ENCODE measurements at regions not wholly inside any gene's neighbourhood (a gene's known extent, or its start where the extent isn't known, plus 50 kb on each side); places are given as distances from the start of the nearest gene placed in this dataset.

- Mint-ChIP-seq H3K27me3 (ENCODE audit: insufficient read depth) (no peaks in the 10 kb centered on the region), H3K9me3 (peaks cover 9% of the 10 kb centered on the region), H3K36me3 (ENCODE audit: low read depth) (no peaks in the 10 kb centered on the region), H3K27ac (no peak overlapping the region), H3K4me1 (ENCODE audit: low read depth) (no peaks in the 10 kb centered on the region), H3K4me3 (no peak overlapping the region)
- DNase-seq (ENCODE audit: low spot score) = no peak
- intact Hi-C loops (cut with micrococcal nuclease) = no loop called here
Observed at GRCh38 chr13:54949735-54950134, 1921.1 kb downstream of the OLFM4 start.

- intact Hi-C loops (cut with micrococcal nuclease) = no loop called here
- H3K36me3 Mint-ChIP-seq (ENCODE audit: low read depth) = no peaks in the 10 kb centered on the region
- no peak overlapping the region for H3K27ac Mint-ChIP-seq
- DNase-seq (ENCODE audit: low spot score) = no peak
- no peak overlapping the region for H3K4me3 Mint-ChIP-seq
- peaks cover 9% of the 10 kb centered on the region for H3K9me3 Mint-ChIP-seq
- no peaks in the 10 kb centered on the region for H3K4me1 Mint-ChIP-seq (ENCODE audit: low read depth)
- no peaks in the 10 kb centered on the region for H3K27me3 Mint-ChIP-seq (ENCODE audit: insufficient read depth)
Observed at GRCh38 chr13:54950546-54950945, 1921.9 kb downstream of the OLFM4 start.

GRCh38 chr13:54953786-54954185 is 1925.2 kb downstream of the OLFM4 start:
- Mint-ChIP-seq H3K9me3 (peaks cover 4% of the 10 kb centered on the region), H3K27me3 (ENCODE audit: insufficient read depth) (no peaks in the 10 kb centered on the region)
- intact Hi-C loops (cut with micrococcal nuclease) = no loop called here

GRCh38 chr13:54958781-54959180 is 1930.2 kb downstream of the OLFM4 start:
- no peak for DNase-seq (ENCODE audit: low spot score)
- H3K36me3 Mint-ChIP-seq (ENCODE audit: low read depth) = no peaks in the 10 kb centered on the region

More at GRCh38 chr13:54953786-54954185, 1925.2 kb downstream of the OLFM4 start:
- no peak overlapping the region for H3K4me3 Mint-ChIP-seq
- H3K27ac Mint-ChIP-seq = no peak overlapping the region
- H3K36me3 Mint-ChIP-seq (ENCODE audit: low read depth) = no peaks in the 10 kb centered on the region
- H3K4me1 Mint-ChIP-seq (ENCODE audit: low read depth) = no peaks in the 10 kb centered on the region
- no peak for DNase-seq (ENCODE audit: low spot score)

GRCh38 chr13:54965881-54966280 is 1937.3 kb downstream of the OLFM4 start:
- DNase-seq (ENCODE audit: low spot score) = no peak
- Mint-ChIP-seq H3K4me1 (ENCODE audit: low read depth) (no peaks in the 10 kb centered on the region), H3K4me3 (no peak overlapping the region), H3K27ac (no peak overlapping the region), H3K27me3 (ENCODE audit: insufficient read depth) (no peaks in the 10 kb centered on the region), H3K36me3 (ENCODE audit: low read depth) (no peaks in the 10 kb centered on the region), H3K9me3 (peaks cover 15% of the 10 kb centered on the region)
- intact Hi-C loops (cut with micrococcal nuclease) = no loop called here

More at GRCh38 chr13:54958781-54959180, 1930.2 kb downstream of the OLFM4 start:
- Mint-ChIP-seq H3K4me3 (no peak overlapping the region), H3K27ac (no peak overlapping the region), H3K27me3 (ENCODE audit: insufficient read depth) (no peaks in the 10 kb centered on the region), H3K9me3 (peaks cover 21% of the 10 kb centered on the region), H3K4me1 (ENCODE audit: low read depth) (no peaks in the 10 kb centered on the region)
- intact Hi-C loops (cut with micrococcal nuclease) = no loop called here

- no peaks in the 10 kb centered on the region for H3K36me3 Mint-ChIP-seq (ENCODE audit: low read depth)
- no peaks in the 10 kb centered on the region for H3K27me3 Mint-ChIP-seq (ENCODE audit: insufficient read depth)
- intact Hi-C loops (cut with micrococcal nuclease) = no loop called here
- H3K4me3 Mint-ChIP-seq = no peak overlapping the region
- DNase-seq (ENCODE audit: low spot score) = no peak
- H3K9me3 Mint-ChIP-seq = peaks cover 20% of the 10 kb centered on the region
- H3K4me1 Mint-ChIP-seq (ENCODE audit: low read depth) = no peaks in the 10 kb centered on the region
- H3K27ac Mint-ChIP-seq = no peak overlapping the region
Observed at GRCh38 chr13:54972838-54973237, 1944.2 kb downstream of the OLFM4 start.

- H3K27me3 Mint-ChIP-seq (ENCODE audit: insufficient read depth) = no peaks in the 10 kb centered on the region
- intact Hi-C loops (cut with micrococcal nuclease) = no loop called here
Observed at GRCh38 chr13:54975676-54976075, 1947.1 kb downstream of the OLFM4 start.

GRCh38 chr13:54980651-54981050 is 1952.0 kb downstream of the OLFM4 start:
- Mint-ChIP-seq H3K4me3 (no peak overlapping the region), H3K27me3 (ENCODE audit: insufficient read depth) (no peaks in the 10 kb centered on the region), H3K9me3 (peaks cover 11% of the 10 kb centered on the region), H3K4me1 (ENCODE audit: low read depth) (no peaks in the 10 kb centered on the region), H3K36me3 (ENCODE audit: low read depth) (no peaks in the 10 kb centered on the region), H3K27ac (no peak overlapping the region)
- intact Hi-C loops (cut with micrococcal nuclease) = no loop called here
- DNase-seq (ENCODE audit: low spot score) = no peak

More at GRCh38 chr13:54975676-54976075, 1947.1 kb downstream of the OLFM4 start:
- no peaks in the 10 kb centered on the region for H3K36me3 Mint-ChIP-seq (ENCODE audit: low read depth)
- peaks cover 12% of the 10 kb centered on the region for H3K9me3 Mint-ChIP-seq
- no peak overlapping the region for H3K27ac Mint-ChIP-seq
- no peak overlapping the region for H3K4me3 Mint-ChIP-seq
- no peak for DNase-seq (ENCODE audit: low spot score)
- no peaks in the 10 kb centered on the region for H3K4me1 Mint-ChIP-seq (ENCODE audit: low read depth)

- no peak for DNase-seq (ENCODE audit: low spot score)
- no peak overlapping the region for H3K27ac Mint-ChIP-seq
- H3K9me3 Mint-ChIP-seq = peaks cover 19% of the 10 kb centered on the region
- no peaks in the 10 kb centered on the region for H3K27me3 Mint-ChIP-seq (ENCODE audit: insufficient read depth)
- intact Hi-C loops (cut with micrococcal nuclease) = no loop called here
- no peaks in the 10 kb centered on the region for H3K4me1 Mint-ChIP-seq (ENCODE audit: low read depth)
- no peaks in the 10 kb centered on the region for H3K36me3 Mint-ChIP-seq (ENCODE audit: low read depth)
- no peak overlapping the region for H3K4me3 Mint-ChIP-seq
Observed at GRCh38 chr13:54989418-54989817, 1960.8 kb downstream of the OLFM4 start.

- intact Hi-C loops (cut with micrococcal nuclease) = no loop called here
- H3K4me1 Mint-ChIP-seq (ENCODE audit: low read depth) = no peaks in the 10 kb centered on the region
- no peak for DNase-seq (ENCODE audit: low spot score)
- H3K36me3 Mint-ChIP-seq (ENCODE audit: low read depth) = no peaks in the 10 kb centered on the region
- no peak overlapping the region for H3K27ac Mint-ChIP-seq
- H3K27me3 Mint-ChIP-seq (ENCODE audit: insufficient read depth) = no peaks in the 10 kb centered on the region
- peaks cover 7% of the 10 kb centered on the region for H3K9me3 Mint-ChIP-seq
- H3K4me3 Mint-ChIP-seq = no peak overlapping the region
Observed at GRCh38 chr13:54999399-54999907, 1970.8 kb downstream of the OLFM4 start.

- no peaks in the 10 kb centered on the region for H3K36me3 Mint-ChIP-seq (ENCODE audit: low read depth)
- intact Hi-C loops (cut with micrococcal nuclease) = no loop called here
- H3K27me3 Mint-ChIP-seq (ENCODE audit: insufficient read depth) = no peaks in the 10 kb centered on the region
- no peak overlapping the region for H3K27ac Mint-ChIP-seq
- no peaks in the 10 kb centered on the region for H3K4me1 Mint-ChIP-seq (ENCODE audit: low read depth)
- peaks cover 4% of the 10 kb centered on the region for H3K9me3 Mint-ChIP-seq
- H3K4me3 Mint-ChIP-seq = no peak overlapping the region
- no peak for DNase-seq (ENCODE audit: low spot score)
Observed at GRCh38 chr13:55000043-55000442, 1971.4 kb downstream of the OLFM4 start.

GRCh38 chr13:55000844-55001243 is 1972.2 kb downstream of the OLFM4 start:
- no peak overlapping the region for H3K27ac Mint-ChIP-seq
- peaks cover 3% of the 10 kb centered on the region for H3K9me3 Mint-ChIP-seq
- no peaks in the 10 kb centered on the region for H3K36me3 Mint-ChIP-seq (ENCODE audit: low read depth)
- H3K4me3 Mint-ChIP-seq = no peak overlapping the region
- no peaks in the 10 kb centered on the region for H3K27me3 Mint-ChIP-seq (ENCODE audit: insufficient read depth)
- H3K4me1 Mint-ChIP-seq (ENCODE audit: low read depth) = no peaks in the 10 kb centered on the region
- no peak for DNase-seq (ENCODE audit: low spot score)
- intact Hi-C loops (cut with micrococcal nuclease) = no loop called here

GRCh38 chr13:55001881-55002280 is 1973.3 kb downstream of the OLFM4 start:
- DNase-seq (ENCODE audit: low spot score) = no peak
- no peak overlapping the region for H3K27ac Mint-ChIP-seq
- no peaks in the 10 kb centered on the region for H3K27me3 Mint-ChIP-seq (ENCODE audit: insufficient read depth)
- H3K4me1 Mint-ChIP-seq (ENCODE audit: low read depth) = no peaks in the 10 kb centered on the region
- peaks cover 8% of the 10 kb centered on the region for H3K9me3 Mint-ChIP-seq
- intact Hi-C loops (cut with micrococcal nuclease) = no loop called here
- H3K36me3 Mint-ChIP-seq (ENCODE audit: low read depth) = no peaks in the 10 kb centered on the region
- H3K4me3 Mint-ChIP-seq = no peak overlapping the region

- H3K4me1 Mint-ChIP-seq (ENCODE audit: low read depth) = no peaks in the 10 kb centered on the region
- H3K27me3 Mint-ChIP-seq (ENCODE audit: insufficient read depth) = no peaks in the 10 kb centered on the region
- intact Hi-C loops (cut with micrococcal nuclease) = no loop called here
- no peaks in the 10 kb centered on the region for H3K36me3 Mint-ChIP-seq (ENCODE audit: low read depth)
- H3K9me3 Mint-ChIP-seq = peaks cover 20% of the 10 kb centered on the region
- H3K4me3 Mint-ChIP-seq = no peak overlapping the region
- no peak overlapping the region for H3K27ac Mint-ChIP-seq
- no peak for DNase-seq (ENCODE audit: low spot score)
Observed at GRCh38 chr13:55007681-55008080, 1979.1 kb downstream of the OLFM4 start.
